Activated CD4-positive, alpha-beta memory T cell treated with anti-CD3 and anti-CD28 coated beads for 36 hours (primary cell): ENCODE measurements at regions not wholly inside any gene's neighbourhood (a gene's known extent, or its start where the extent isn't known, plus 50 kb on each side); places are given as distances from the start of the nearest gene placed in this dataset.

Source experiments
- CTCF ChIA-PET: fragments of 350-600 bp; sonication (Branson Sonifier 250); formaldehyde crosslinking; loops from one replicate; lab custom pipeline; 2021; ENCODE audit warnings: antibody characterized with exemption, inconsistent platforms; lab: Charles Lee
- POLR2A ChIA-PET: fragments of 350-600 bp; sonication (Branson Sonifier 250); formaldehyde crosslinking; loops from one replicate; lab custom pipeline; 2021; ENCODE audit warnings: antibody characterized with exemption; lab: Charles Lee
- DNase-seq: peaks from one replicate; pipeline ENCODE4 v3.0.0-alpha.2; 2020
- H3K27ac Mint-ChIP-seq: one replicate; pipeline ENCODE4 v1.8.0; 2021; ENCODE audit warnings: mixed read lengths
- H3K27me3 Mint-ChIP-seq: one replicate; pipeline ENCODE4 v1.8.0; 2021; ENCODE audit warnings: mixed read lengths
- H3K36me3 Mint-ChIP-seq: one replicate; pipeline ENCODE4 v1.8.0; 2021; ENCODE audit warnings: mixed read lengths
- H3K4me1 Mint-ChIP-seq: one replicate; pipeline ENCODE4 v1.8.0; 2021; ENCODE audit warnings: low read depth, mixed read lengths
- H3K4me3 Mint-ChIP-seq: one replicate; pipeline ENCODE4 v1.8.0; 2021; ENCODE audit warnings: mild to moderate bottlenecking, mixed read lengths
- H3K9me3 Mint-ChIP-seq: one replicate; pipeline ENCODE4 v1.8.0; 2021; ENCODE audit warnings: mixed read lengths
- intact Hi-C: fragments of 100-400 bp; cut with micrococcal nuclease; formaldehyde crosslinking; loops from one replicate; pipeline ENCODE4 v1.15.1; 2023

GRCh38 chr3:115347737-115348136 is 200.6 kb upstream of the ZBTB20 start:
- DNase-seq = no peak
- no peaks in the 10 kb centered on the region for H3K9me3 Mint-ChIP-seq
- ChIA-PET POLR2A (no interaction called here), CTCF (no interaction called here)
- H3K4me1 Mint-ChIP-seq = no peaks in the 10 kb centered on the region
- intact Hi-C loops = loop anchor here (10.0 kb wide), 1 partner anchor 477 kb away; no protein-coding TSS in a partner anchor
- H3K4me3 Mint-ChIP-seq = no peak overlapping the region
- H3K27me3 Mint-ChIP-seq = no peaks in the 10 kb centered on the region
- H3K27ac Mint-ChIP-seq = no peak overlapping the region
- H3K36me3 Mint-ChIP-seq = no peaks in the 10 kb centered on the region

GRCh38 chr3:115348412-115348811 is 201.3 kb upstream of the ZBTB20 start:
- Mint-ChIP-seq H3K36me3 (no peaks in the 10 kb centered on the region), H3K27me3 (no peaks in the 10 kb centered on the region), H3K4me1 (no peaks in the 10 kb centered on the region), H3K27ac (no peak overlapping the region), H3K4me3 (no peak overlapping the region), H3K9me3 (peaks cover 4% of the 10 kb centered on the region)
- intact Hi-C loops = loop anchor here (10.0 kb wide), 1 partner anchor 476 kb away; no protein-coding TSS in a partner anchor
- POLR2A ChIA-PET = no interaction called here
- no peak for DNase-seq
- CTCF ChIA-PET = no interaction called here

DNA sequence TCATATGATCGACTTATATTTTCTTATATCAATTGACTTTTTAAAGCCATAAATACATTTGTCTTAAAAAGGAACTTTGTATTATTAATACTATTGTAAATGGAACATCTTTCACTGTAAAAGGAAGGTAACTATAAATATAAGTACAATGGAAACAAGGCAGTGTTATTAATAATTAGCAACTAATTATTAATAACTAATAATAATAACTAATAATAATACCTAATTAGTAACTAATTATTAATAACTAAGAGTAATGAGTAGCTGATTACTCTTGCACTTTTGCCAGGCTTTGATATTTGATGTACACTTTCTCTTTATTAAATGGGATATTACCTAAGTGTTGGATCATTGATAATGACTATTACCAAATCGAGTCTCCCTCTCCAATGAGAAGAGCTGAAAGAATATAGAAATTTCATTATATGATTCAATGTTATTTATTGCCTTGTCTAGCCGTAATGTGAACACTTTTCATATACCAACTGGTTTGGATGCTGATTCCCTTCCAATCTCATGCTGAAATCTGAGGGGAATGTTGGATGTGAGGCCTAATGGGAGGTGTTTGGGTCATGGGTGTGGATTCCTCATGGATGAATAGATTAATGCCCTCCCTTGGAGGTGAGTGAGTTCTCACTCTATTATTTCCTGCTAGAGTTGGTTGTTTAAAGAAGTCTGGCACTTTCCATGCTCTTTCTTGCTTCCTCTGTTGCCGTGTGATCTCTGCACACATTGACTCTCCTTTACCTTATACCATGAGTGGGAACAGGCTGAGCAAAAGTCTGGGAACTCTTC is 202.1 kb upstream of the ZBTB20 start:
- ChIA-PET POLR2A (no interaction called here), CTCF (no interaction called here)
- Mint-ChIP-seq H3K4me1 (no peaks in the 10 kb centered on the region), H3K4me3 (no peak overlapping the region), H3K27me3 (no peaks in the 10 kb centered on the region), H3K27ac (no peak overlapping the region), H3K9me3 (peaks cover 4% of the 10 kb centered on the region), H3K36me3 (no peaks in the 10 kb centered on the region)
- intact Hi-C loops = loop anchor here (10.0 kb wide), 1 partner anchor 476 kb away; no protein-coding TSS in a partner anchor
- DNase-seq = no peak

- Mint-ChIP-seq H3K4me3 (no peak overlapping the region), H3K27ac (no peak overlapping the region), H3K4me1 (no peaks in the 10 kb centered on the region), H3K27me3 (no peaks in the 10 kb centered on the region), H3K36me3 (no peaks in the 10 kb centered on the region), H3K9me3 (peaks cover 4% of the 10 kb centered on the region)
- POLR2A ChIA-PET = no interaction called here
- CTCF ChIA-PET = no interaction called here
- intact Hi-C loops = no loop called here
- DNase-seq = no peak
Measured at GRCh38 chr3:115350606-115351005, 203.5 kb upstream of the ZBTB20 start.

DNA sequence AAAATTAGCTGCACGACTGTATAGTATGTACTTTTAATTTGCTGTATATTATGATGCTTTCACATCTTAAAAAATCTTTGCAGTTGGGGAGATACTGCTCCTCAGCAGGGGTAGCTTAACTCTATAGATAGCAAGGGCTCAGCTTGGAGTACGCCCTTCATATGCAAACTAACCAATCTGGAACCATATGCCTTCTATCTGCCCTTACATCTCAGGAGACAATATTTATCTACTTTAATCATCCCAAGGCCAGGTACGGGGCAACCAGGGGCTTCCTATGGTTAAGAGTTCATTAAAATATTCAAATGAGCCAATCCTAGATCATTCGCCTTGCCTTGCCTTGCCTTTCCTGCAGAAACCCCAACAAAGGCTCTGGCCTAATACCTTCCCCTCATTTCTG is 204.1 kb upstream of the ZBTB20 start:
- no peaks in the 10 kb centered on the region for H3K4me1 Mint-ChIP-seq
- no peaks in the 10 kb centered on the region for H3K27me3 Mint-ChIP-seq
- no peak for DNase-seq
- no peak overlapping the region for H3K4me3 Mint-ChIP-seq
- H3K27ac Mint-ChIP-seq = no peak overlapping the region
- ChIA-PET POLR2A (no interaction called here), CTCF (no interaction called here)
- intact Hi-C loops = no loop called here
- peaks cover 4% of the 10 kb centered on the region for H3K9me3 Mint-ChIP-seq
- H3K36me3 Mint-ChIP-seq = no peaks in the 10 kb centered on the region

- intact Hi-C loops = no loop called here
- no peaks in the 10 kb centered on the region for H3K27me3 Mint-ChIP-seq
- ChIA-PET POLR2A (no interaction called here), CTCF (no interaction called here)
- H3K27ac Mint-ChIP-seq = no peak overlapping the region
- no peak for DNase-seq
- H3K4me3 Mint-ChIP-seq = no peak overlapping the region
- H3K36me3 Mint-ChIP-seq = no peaks in the 10 kb centered on the region
- H3K9me3 Mint-ChIP-seq = peaks cover 4% of the 10 kb centered on the region
- peaks cover 3% of the 10 kb centered on the region for H3K4me1 Mint-ChIP-seq
Measured at GRCh38 chr3:115354010-115354409, 206.9 kb upstream of the ZBTB20 start.

GRCh38 chr3:115357456-115357855 is 210.4 kb upstream of the ZBTB20 start:
- ChIA-PET CTCF (no interaction called here), POLR2A (no interaction called here)
- H3K27ac Mint-ChIP-seq = no peak overlapping the region
- intact Hi-C loops = no loop called here
- no peak overlapping the region for H3K4me3 Mint-ChIP-seq
- peaks cover 4% of the 10 kb centered on the region for H3K9me3 Mint-ChIP-seq
- no peak for DNase-seq
- no peaks in the 10 kb centered on the region for H3K27me3 Mint-ChIP-seq
- H3K36me3 Mint-ChIP-seq = no peaks in the 10 kb centered on the region
- peaks cover 9% of the 10 kb centered on the region for H3K4me1 Mint-ChIP-seq

DNA sequence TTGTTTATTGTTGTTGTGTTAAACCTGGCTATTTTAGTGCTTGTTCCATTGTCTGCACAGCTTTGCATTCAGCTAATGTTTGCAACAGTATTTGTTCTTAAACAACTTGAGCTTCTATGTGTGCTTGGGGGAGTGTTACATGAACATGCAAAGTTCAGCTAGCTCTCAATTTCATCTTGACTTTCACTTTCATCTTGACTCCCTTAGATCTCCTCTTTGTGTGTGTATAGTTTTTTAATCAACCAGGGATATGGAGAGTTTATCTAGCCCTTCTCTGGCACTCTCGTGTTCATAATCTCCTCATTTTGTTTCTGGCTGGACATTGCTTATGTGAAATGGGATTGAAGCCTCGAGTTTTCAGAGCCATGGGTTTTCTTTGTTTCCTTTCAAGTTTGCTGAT is 212.4 kb upstream of the ZBTB20 start:
- no peak for DNase-seq
- Mint-ChIP-seq H3K9me3 (no peaks in the 10 kb centered on the region), H3K27me3 (no peaks in the 10 kb centered on the region), H3K27ac (no peak overlapping the region), H3K4me3 (no peak overlapping the region), H3K4me1 (peaks cover 9% of the 10 kb centered on the region), H3K36me3 (no peaks in the 10 kb centered on the region)
- intact Hi-C loops = no loop called here
- ChIA-PET POLR2A (no interaction called here), CTCF (no interaction called here)

- H3K9me3 Mint-ChIP-seq = peaks cover 9% of the 10 kb centered on the region
- ChIA-PET POLR2A (no interaction called here), CTCF (interaction anchor here (1.3 kb wide), 1 partner anchor 475 kb away, joined by 5 read pairs; no protein-coding TSS in a partner anchor)
- no peak overlapping the region for H3K4me3 Mint-ChIP-seq
- no peak overlapping the region for H3K27ac Mint-ChIP-seq
- H3K4me1 Mint-ChIP-seq = peaks cover 9% of the 10 kb centered on the region
- DNase-seq = no peak
- H3K36me3 Mint-ChIP-seq = no peaks in the 10 kb centered on the region
- intact Hi-C loops = no loop called here
- H3K27me3 Mint-ChIP-seq = no peaks in the 10 kb centered on the region
Measured at GRCh38 chr3:115361806-115362205, 214.7 kb upstream of the ZBTB20 start.

GRCh38 chr3:115363071-115363470 is 216.0 kb upstream of the ZBTB20 start:
- no peak overlapping the region for H3K4me3 Mint-ChIP-seq
- H3K4me1 Mint-ChIP-seq = peaks cover 9% of the 10 kb centered on the region
- no peak for DNase-seq
- POLR2A ChIA-PET = no interaction called here
- no peaks in the 10 kb centered on the region for H3K36me3 Mint-ChIP-seq
- H3K9me3 Mint-ChIP-seq = peaks cover 9% of the 10 kb centered on the region
- intact Hi-C loops = no loop called here
- CTCF ChIA-PET = interaction anchor here (0.6 kb wide), 1 partner anchor 138 kb away, joined by 3 read pairs; no protein-coding TSS in a partner anchor
- no peaks in the 10 kb centered on the region for H3K27me3 Mint-ChIP-seq
- no peak overlapping the region for H3K27ac Mint-ChIP-seq

GRCh38 chr3:115369021-115369420 is 221.9 kb upstream of the ZBTB20 start:
- Mint-ChIP-seq H3K9me3 (peaks cover 9% of the 10 kb centered on the region), H3K36me3 (no peaks in the 10 kb centered on the region), H3K4me3 (no peak overlapping the region), H3K27me3 (no peaks in the 10 kb centered on the region), H3K4me1 (no peaks in the 10 kb centered on the region), H3K27ac (no peak overlapping the region)
- ChIA-PET POLR2A (no interaction called here), CTCF (no interaction called here)
- no peak for DNase-seq
- intact Hi-C loops = no loop called here

- Mint-ChIP-seq H3K27ac (no peak overlapping the region), H3K4me1 (no peaks in the 10 kb centered on the region), H3K4me3 (no peak overlapping the region), H3K9me3 (no peaks in the 10 kb centered on the region), H3K27me3 (no peaks in the 10 kb centered on the region), H3K36me3 (no peaks in the 10 kb centered on the region)
- DNase-seq = no peak
- POLR2A ChIA-PET = no interaction called here
- CTCF ChIA-PET = interaction anchor here (0.6 to 1.0 kb wide), 2 partner anchors 13 to 1118 kb away, joined by 3 to 6 read pairs; no protein-coding TSS in a partner anchor
- intact Hi-C loops = no loop called here
Measured at GRCh38 chr3:115375362-115375761, 228.3 kb upstream of the ZBTB20 start.
